Stimulated activated CD4-positive, alpha-beta T cell treated with anti-CD3 and anti-CD28 coated beads, Interleukin-2, amount 100 ng/mL, for 24 hours (primary cell): ENCODE measurements at regions not wholly inside any gene's neighbourhood (a gene's known extent, or its start where the extent isn't known, plus 50 kb on each side); places are given as distances from the start of the nearest gene placed in this dataset.

Experiments
- DNase-seq, 2 donors: peaks; one replicate each; pipeline ENCODE4 v3.0.0-alpha.2; 2020

- no peak for DNase-seq
These were observed 300.6 kb upstream of the AZI2 start for GRCh38 chr3:28649266-28649665.

GRCh38 chr3:28651159-28651558 lies 302.5 kb upstream of the AZI2 start:
- DNase-seq = no peak

- DNase-seq = no peak
These were observed 315.5 kb upstream of the AZI2 start for GRCh38 chr3:28664123-28664522.

- DNase-seq = peak; percentile 46 to 59
These were observed 319.3 kb upstream of the AZI2 start for GRCh38 chr3:28667646-28668621.

- no peak for DNase-seq
These were observed 321.2 kb upstream of the AZI2 start for GRCh38 chr3:28669870-28670269.

- no peak for DNase-seq
These were observed 323.8 kb upstream of the AZI2 start for GRCh38 chr3:28672406-28672805.

- no peak for DNase-seq
These were observed 324.8 kb upstream of the AZI2 start for GRCh38 chr3:28673446-28673845.

- no peak for DNase-seq
These were observed 325.6 kb upstream of the AZI2 start for GRCh38 chr3:28674212-28674611.

- DNase-seq = no peak
These were observed 329.0 kb upstream of the AZI2 start for GRCh38 chr3:28677581-28677980.

GRCh38 chr3:28678086-28678485 lies 329.5 kb upstream of the AZI2 start:
- no peak for DNase-seq

GRCh38 chr3:28680050-28680449 lies 331.4 kb upstream of the AZI2 start:
- no peak for DNase-seq

GRCh38 chr3:28682121-28682520 lies 333.5 kb upstream of the AZI2 start:
- no peak for DNase-seq

- DNase-seq = no peak
These were observed 341.6 kb upstream of the AZI2 start for GRCh38 chr3:28690176-28690575.

GRCh38 chr3:28698706-28699105 lies 350.1 kb upstream of the AZI2 start:
- no peak for DNase-seq

- no peak for DNase-seq
These were observed 350.7 kb upstream of the AZI2 start for GRCh38 chr3:28699283-28699682.

- no peak for DNase-seq
These were observed 352.1 kb upstream of the AZI2 start for GRCh38 chr3:28700728-28701127.

GRCh38 chr3:28703843-28704242 lies 355.2 kb upstream of the AZI2 start:
- no peak for DNase-seq

GRCh38 chr3:28711293-28711692 lies 362.7 kb upstream of the AZI2 start:
- no peak for DNase-seq

GRCh38 chr3:28716939-28717338 lies 368.3 kb upstream of the AZI2 start:
- no peak for DNase-seq

- DNase-seq = no peak
These were observed 369.6 kb upstream of the AZI2 start for GRCh38 chr3:28718074-28718849.

- peak in 1 of 2 donors; percentile 10 for DNase-seq
These were observed 378.2 kb upstream of the AZI2 start for GRCh38 chr3:28726840-28727239.

- no peak for DNase-seq
These were observed 378.7 kb upstream of the AZI2 start for GRCh38 chr3:28727307-28727706.

- no peak for DNase-seq
These were observed 389.8 kb upstream of the AZI2 start for GRCh38 chr3:28738425-28738824.

- DNase-seq = no peak
These were observed 391.0 kb upstream of the AZI2 start for GRCh38 chr3:28739647-28740046.
